ENCODE measurements at regions not wholly inside any gene's neighbourhood (a gene's known extent, or its start where the extent isn't known, plus 50 kb on each side); places are given as distances from the start of the nearest gene placed in this dataset.
A peak's percentile ranks its signal among the peaks of the same experiment; 100 is the strongest.

DNA sequence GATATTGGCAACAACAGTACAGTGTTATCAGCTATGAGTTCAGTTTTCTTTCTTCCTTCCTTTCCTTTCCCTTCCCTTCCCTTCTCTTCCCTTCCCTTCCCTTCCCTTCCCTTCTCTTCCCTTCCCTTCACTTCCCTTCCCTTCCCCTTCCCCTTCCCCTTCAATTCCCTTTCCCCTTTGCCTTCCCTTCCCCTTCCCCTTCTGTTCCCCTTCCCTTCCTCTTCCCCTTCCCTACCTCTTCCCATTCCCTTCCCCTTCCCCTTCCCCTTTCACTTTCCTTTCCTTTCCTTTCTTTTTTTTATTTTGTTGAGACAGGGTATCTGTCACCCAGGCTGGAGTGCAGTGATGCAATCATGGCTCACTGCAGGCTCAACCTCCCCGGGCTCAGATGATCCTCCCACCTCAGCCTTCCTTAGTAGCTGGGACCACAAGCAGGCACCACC is 72.3 kb upstream of the CAPZB start (continued):
- TF ChIP-seq FOXA3 (CRISPR knock-in tag; conservative IDR thresholded peaks at IDR 0.05 in 1 of 2, IDR thresholded peaks at IDR 0.05 in 1 of 2) (no peak), LARP7 (IDR thresholded peaks at IDR 0.05) (0 out of 2 replicates have a peak, but pooled peaks have one; percentile 38), SMARCA4 (IDR thresholded peaks at IDR 0.05) (peak; percentile 24; the same call in 1 of the 2 replicates), ELF4 (CRISPR knock-in tag; IDR thresholded peaks at IDR 0.05) (peak; percentile 92), ZNF551 (CRISPR knock-in tag; IDR thresholded peaks at IDR 0.05) (no peak), SNRNP70 (optimal IDR thresholded peaks at IDR 0.05; ENCODE audit: low read depth, low read length) (no peak), TRIM24 (IDR thresholded peaks at IDR 0.05) (peak; percentile 59 to 62; a peak in 2 of 4 replicates), EP400 (IDR thresholded peaks at IDR 0.05) (0 out of 2 replicates have a peak, but pooled peaks have one; percentile 28), ZNF23 (CRISPR knock-in tag; IDR thresholded peaks at IDR 0.05) (no peak), CREB1 (IDR thresholded peaks at IDR 0.05) (no peak), CREB1 (CRISPR knock-in tag; IDR thresholded peaks at IDR 0.05) (no peak), ZSCAN29 (IDR thresholded peaks at IDR 0.05) (no peak), HNRNPK (IDR thresholded peaks at IDR 0.05; ENCODE audit: low read depth, low read length, poor library complexity, severe bottlenecking) (peak; percentile 16), PTBP1 (IDR thresholded peaks at IDR 0.05; ENCODE audit: low read depth, low read length) (no peak), SMARCE1 (IDR thresholded peaks at IDR 0.05) (peak; percentile 48; the same call in 1 of the 2 replicates), IRF2 (CRISPR knock-in tag; IDR thresholded peaks at IDR 0.05) (no peak), RBM17 (IDR thresholded peaks at IDR 0.05; ENCODE audit: borderline replicate concordance, low read depth, low read length) (no peak), NCOA6 (IDR thresholded peaks at IDR 0.05) (no peak), CBFB (CRISPR knock-in tag; IDR thresholded peaks at IDR 0.05) (no peak)
- TF ChIP-seq, protein P1, sequence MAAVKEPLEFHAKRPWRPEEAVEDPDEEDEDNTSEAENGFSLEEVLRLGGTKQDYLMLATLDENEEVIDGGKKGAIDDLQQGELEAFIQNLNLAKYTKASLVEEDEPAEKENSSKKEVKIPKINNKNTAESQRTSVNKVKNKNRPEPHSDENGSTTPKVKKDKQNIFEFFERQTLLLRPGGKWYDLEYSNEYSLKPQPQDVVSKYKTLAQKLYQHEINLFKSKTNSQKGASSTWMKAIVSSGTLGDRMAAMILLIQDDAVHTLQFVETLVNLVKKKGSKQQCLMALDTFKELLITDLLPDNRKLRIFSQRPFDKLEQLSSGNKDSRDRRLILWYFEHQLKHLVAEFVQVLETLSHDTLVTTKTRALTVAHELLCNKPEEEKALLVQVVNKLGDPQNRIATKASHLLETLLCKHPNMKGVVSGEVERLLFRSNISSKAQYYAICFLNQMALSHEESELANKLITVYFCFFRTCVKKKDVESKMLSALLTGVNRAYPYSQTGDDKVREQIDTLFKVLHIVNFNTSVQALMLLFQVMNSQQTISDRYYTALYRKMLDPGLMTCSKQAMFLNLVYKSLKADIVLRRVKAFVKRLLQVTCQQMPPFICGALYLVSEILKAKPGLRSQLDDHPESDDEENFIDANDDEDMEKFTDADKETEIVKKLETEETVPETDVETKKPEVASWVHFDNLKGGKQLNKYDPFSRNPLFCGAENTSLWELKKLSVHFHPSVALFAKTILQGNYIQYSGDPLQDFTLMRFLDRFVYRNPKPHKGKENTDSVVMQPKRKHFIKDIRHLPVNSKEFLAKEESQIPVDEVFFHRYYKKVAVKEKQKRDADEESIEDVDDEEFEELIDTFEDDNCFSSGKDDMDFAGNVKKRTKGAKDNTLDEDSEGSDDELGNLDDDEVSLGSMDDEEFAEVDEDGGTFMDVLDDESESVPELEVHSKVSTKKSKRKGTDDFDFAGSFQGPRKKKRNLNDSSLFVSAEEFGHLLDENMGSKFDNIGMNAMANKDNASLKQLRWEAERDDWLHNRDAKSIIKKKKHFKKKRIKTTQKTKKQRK (IDR thresholded peaks at IDR 0.05; ENCODE audit: borderline replicate concordance, low read depth, low read length) = no peak
- TF ChIP-seq, protein P2, sequence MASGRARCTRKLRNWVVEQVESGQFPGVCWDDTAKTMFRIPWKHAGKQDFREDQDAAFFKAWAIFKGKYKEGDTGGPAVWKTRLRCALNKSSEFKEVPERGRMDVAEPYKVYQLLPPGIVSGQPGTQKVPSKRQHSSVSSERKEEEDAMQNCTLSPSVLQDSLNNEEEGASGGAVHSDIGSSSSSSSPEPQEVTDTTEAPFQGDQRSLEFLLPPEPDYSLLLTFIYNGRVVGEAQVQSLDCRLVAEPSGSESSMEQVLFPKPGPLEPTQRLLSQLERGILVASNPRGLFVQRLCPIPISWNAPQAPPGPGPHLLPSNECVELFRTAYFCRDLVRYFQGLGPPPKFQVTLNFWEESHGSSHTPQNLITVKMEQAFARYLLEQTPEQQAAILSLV (tag; IDR thresholded peaks at IDR 0.05) = 0 out of 2 replicates have a peak, but pooled peaks have one; percentile 37
- TF ChIP-seq, protein P3, sequence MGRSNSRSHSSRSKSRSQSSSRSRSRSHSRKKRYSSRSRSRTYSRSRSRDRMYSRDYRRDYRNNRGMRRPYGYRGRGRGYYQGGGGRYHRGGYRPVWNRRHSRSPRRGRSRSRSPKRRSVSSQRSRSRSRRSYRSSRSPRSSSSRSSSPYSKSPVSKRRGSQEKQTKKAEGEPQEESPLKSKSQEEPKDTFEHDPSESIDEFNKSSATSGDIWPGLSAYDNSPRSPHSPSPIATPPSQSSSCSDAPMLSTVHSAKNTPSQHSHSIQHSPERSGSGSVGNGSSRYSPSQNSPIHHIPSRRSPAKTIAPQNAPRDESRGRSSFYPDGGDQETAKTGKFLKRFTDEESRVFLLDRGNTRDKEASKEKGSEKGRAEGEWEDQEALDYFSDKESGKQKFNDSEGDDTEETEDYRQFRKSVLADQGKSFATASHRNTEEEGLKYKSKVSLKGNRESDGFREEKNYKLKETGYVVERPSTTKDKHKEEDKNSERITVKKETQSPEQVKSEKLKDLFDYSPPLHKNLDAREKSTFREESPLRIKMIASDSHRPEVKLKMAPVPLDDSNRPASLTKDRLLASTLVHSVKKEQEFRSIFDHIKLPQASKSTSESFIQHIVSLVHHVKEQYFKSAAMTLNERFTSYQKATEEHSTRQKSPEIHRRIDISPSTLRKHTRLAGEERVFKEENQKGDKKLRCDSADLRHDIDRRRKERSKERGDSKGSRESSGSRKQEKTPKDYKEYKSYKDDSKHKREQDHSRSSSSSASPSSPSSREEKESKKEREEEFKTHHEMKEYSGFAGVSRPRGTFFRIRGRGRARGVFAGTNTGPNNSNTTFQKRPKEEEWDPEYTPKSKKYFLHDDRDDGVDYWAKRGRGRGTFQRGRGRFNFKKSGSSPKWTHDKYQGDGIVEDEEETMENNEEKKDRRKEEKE (IDR thresholded peaks at IDR 0.05; ENCODE audit: borderline replicate concordance in 1 of 2, control insufficient read depth in 1 of 2, low read depth in 2 of 2, low read length in 1 of 2) = no peak
- TF ChIP-seq, protein P4, sequence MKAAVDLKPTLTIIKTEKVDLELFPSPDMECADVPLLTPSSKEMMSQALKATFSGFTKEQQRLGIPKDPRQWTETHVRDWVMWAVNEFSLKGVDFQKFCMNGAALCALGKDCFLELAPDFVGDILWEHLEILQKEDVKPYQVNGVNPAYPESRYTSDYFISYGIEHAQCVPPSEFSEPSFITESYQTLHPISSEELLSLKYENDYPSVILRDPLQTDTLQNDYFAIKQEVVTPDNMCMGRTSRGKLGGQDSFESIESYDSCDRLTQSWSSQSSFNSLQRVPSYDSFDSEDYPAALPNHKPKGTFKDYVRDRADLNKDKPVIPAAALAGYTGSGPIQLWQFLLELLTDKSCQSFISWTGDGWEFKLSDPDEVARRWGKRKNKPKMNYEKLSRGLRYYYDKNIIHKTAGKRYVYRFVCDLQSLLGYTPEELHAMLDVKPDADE (conservative IDR thresholded peaks at IDR 0.05; ENCODE audit: control insufficient read depth, low read depth, low read length) = no peak
